ENCODE measurements at regions not wholly inside any gene's neighbourhood (a gene's known extent, or its start where the extent isn't known, plus 50 kb on each side); places are given as distances from the start of the nearest gene placed in this dataset.

- Histone ChIP-seq H2AFZ (ENCODE audit: low read depth, low read length, poor library complexity, severe bottlenecking) (no peak overlapping the region), H3K4me2 (ENCODE audit: low read length) (no peak overlapping the region), H3K27me3 (ENCODE audit: insufficient read depth, low read length) (peaks cover 10% of the 10 kb centered on the region; the same call in 1 of the 2 replicates), H3K4me3 (replicated peaks in 1 of 2; ENCODE audit: low read depth in 1 of 2, low read length in 2 of 2) (no peak overlapping the region), H3K9me2 (ENCODE audit: insufficient read depth) (no peaks in the 10 kb centered on the region; the same call in 1 of the 2 replicates), H3K4me1 (ENCODE audit: control insufficient read depth in 1 of 2, insufficient read depth in 2 of 2, low read length in 2 of 2) (no peaks in the 10 kb centered on the region), H3K9me3 (ENCODE audit: control insufficient read depth in 1 of 2, insufficient read depth in 1 of 2, low read depth in 1 of 2, low read length in 2 of 2) (peaks cover 3 to 10% of the 10 kb centered on the region in 2 experiments; a peak in 2 of 4 replicates), H3K36me3 (ENCODE audit: control insufficient read depth in 1 of 2, insufficient read depth in 2 of 2, low read length in 2 of 2) (no peaks in the 10 kb centered on the region), H3K79me2 (ENCODE audit: insufficient read depth, low read length) (no peaks in the 10 kb centered on the region), H3K27ac (ENCODE audit: low read depth, low read length) (no peak overlapping the region), H4K20me1 (ENCODE audit: insufficient read depth) (no peaks in the 10 kb centered on the region), H3K9ac (ENCODE audit: low read length) (no peak overlapping the region)
- intact Hi-C loops (cut with micrococcal nuclease), result no loop called here
- TF ChIP-seq SIN3A (IDR thresholded peaks at IDR 0.05; ENCODE audit: low read depth), result no peak
- no peak for TF ChIP-seq FOSL1 (IDR thresholded peaks at IDR 0.05; ENCODE audit: low read depth)
- TF ChIP-seq SP1 (IDR thresholded peaks at IDR 0.05; ENCODE audit: low read depth), result no peak
- TF ChIP-seq CEBPB (IDR thresholded peaks at IDR 0.05; ENCODE audit: low read depth), result no peak
- TF ChIP-seq RAD21 (IDR thresholded peaks at IDR 0.05; ENCODE audit: low read depth), result no peak
- no peak for TF ChIP-seq EZH2 (IDR thresholded peaks at IDR 0.05)
- TF ChIP-seq, protein P1, sequence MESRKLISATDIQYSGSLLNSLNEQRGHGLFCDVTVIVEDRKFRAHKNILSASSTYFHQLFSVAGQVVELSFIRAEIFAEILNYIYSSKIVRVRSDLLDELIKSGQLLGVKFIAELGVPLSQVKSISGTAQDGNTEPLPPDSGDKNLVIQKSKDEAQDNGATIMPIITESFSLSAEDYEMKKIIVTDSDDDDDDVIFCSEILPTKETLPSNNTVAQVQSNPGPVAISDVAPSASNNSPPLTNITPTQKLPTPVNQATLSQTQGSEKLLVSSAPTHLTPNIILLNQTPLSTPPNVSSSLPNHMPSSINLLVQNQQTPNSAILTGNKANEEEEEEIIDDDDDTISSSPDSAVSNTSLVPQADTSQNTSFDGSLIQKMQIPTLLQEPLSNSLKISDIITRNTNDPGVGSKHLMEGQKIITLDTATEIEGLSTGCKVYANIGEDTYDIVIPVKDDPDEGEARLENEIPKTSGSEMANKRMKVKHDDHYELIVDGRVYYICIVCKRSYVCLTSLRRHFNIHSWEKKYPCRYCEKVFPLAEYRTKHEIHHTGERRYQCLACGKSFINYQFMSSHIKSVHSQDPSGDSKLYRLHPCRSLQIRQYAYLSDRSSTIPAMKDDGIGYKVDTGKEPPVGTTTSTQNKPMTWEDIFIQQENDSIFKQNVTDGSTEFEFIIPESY (IDR thresholded peaks at IDR 0.05; ENCODE audit: extremely low read depth, insufficient replicate concordance, low read length), result no peak
- TF ChIP-seq ZFX (IDR thresholded peaks at IDR 0.05), result no peak
- TF ChIP-seq EGR1 (IDR thresholded peaks at IDR 0.05; ENCODE audit: low read depth), result no peak
- TF ChIP-seq, protein P2, sequence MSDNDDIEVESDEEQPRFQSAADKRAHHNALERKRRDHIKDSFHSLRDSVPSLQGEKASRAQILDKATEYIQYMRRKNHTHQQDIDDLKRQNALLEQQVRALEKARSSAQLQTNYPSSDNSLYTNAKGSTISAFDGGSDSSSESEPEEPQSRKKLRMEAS (IDR thresholded peaks at IDR 0.05), result no peak
- ChIA-PET CTCF (no interaction called here), RAD21 (ENCODE audit: low non-redundant PET in 1 of 2, low total read pairs in 2 of 2, uncharacterized antibody in 2 of 2, unreplicated experiment in 2 of 2) (no interaction called here), POLR2A (no interaction called here)
- ATAC-seq, result no peak
- no TSS peak for BruUV-seq (replicated peaks)
- no peak for DNase-seq (ENCODE audit: low read depth, low spot score)
These were observed 83.3 kb upstream of the CTBP2 start for GRCh38 chr10:125243532-125244253.

All from HCT116 (cell line).